ENCODE measurements at regions not wholly inside any gene's neighbourhood (a gene's known extent, or its start where the extent isn't known, plus 50 kb on each side); places are given as distances from the start of the nearest gene placed in this dataset.
A peak's percentile ranks its signal among the peaks of the same experiment; 100 is the strongest.

DNA sequence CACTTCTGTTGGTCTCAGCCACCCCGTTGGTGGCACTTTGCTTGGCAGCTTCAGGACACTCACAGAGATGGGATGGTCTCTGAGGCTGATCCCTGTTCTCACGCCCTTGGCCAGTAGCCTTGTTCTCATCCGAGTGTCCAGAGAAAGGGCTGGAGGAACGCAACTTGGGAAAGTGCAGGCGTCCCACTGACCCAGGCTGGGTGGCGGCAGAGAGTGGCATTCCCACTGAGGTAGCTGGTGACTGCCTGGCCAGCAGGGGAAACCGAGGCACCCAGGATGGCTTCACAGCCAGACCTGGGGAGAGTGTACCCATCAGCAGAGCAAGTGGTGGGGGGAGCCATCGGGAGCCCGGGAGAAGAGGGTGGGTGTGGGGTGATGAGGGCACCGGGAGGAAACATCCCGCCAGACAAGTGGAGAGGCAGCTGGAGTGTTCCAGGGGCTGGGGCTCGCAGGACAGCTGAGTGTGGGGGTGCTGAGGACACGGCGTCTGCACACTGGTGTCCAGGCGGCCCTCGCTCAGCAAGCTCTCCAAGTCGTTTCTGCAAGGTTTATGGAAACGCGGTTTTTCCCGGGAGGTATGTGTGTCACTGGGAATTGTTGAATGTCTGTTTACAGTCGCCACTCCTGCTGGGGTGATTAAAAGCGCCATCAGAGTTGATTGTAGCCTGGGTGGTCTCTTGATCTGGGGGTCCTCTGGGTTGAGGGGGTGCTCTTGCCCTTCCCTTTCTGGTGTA, 97.8 kb downstream of the SIK1 start:
- peaks cover 0 to 14% (median 9%) of the 10 kb centered on the region in 4 experiments; a peak in 6 of 7 replicates for H3K4me1 ChIP-seq (replicated peaks in 1 of 4; ENCODE audit: control insufficient read depth in 3 of 4, insufficient read depth in 4 of 4, low read length in 3 of 4)
- H4K8ac ChIP-seq (ENCODE audit: extremely low read depth, insufficient read depth, low read length), result no peak overlapping the region; the same call in 1 of the 2 replicates
- H3K79me2 ChIP-seq (ENCODE audit: control insufficient read depth in 1 of 2, insufficient read depth in 2 of 2, low read length in 2 of 2), result no peaks in the 10 kb centered on the region
- H3K14ac ChIP-seq (ENCODE audit: insufficient read length), result no peak overlapping the region
- H2BK120ac ChIP-seq (replicated peaks; ENCODE audit: low read depth, low read length), result no peak overlapping the region
- POLR2A ChIA-PET (ENCODE audit: partially characterized antibody), result no interaction called here
- H3K4me2 ChIP-seq (ENCODE audit: insufficient read depth in 1 of 2, low read depth in 2 of 2, low read length in 2 of 2), result no peak overlapping the region
- no peak overlapping the region for H3K4ac ChIP-seq (replicated peaks; ENCODE audit: insufficient read length, low read depth, low read length)
- H3K23ac ChIP-seq (ENCODE audit: insufficient read length), result no peak overlapping the region
- H3K18ac ChIP-seq (ENCODE audit: extremely low read depth, low read length), result no peak overlapping the region
- H3K36me3 ChIP-seq (ENCODE audit: control insufficient read depth in 2 of 4, insufficient read depth in 4 of 4, low read length in 3 of 4), result no peaks in the 10 kb centered on the region
- peaks cover 0 to 2% of the 10 kb centered on the region in 2 experiments for H4K20me1 ChIP-seq (replicated peaks in 1 of 2; ENCODE audit: control insufficient read depth in 1 of 2, insufficient read depth in 2 of 2, low read length in 2 of 2)
- H2AK5ac ChIP-seq (ENCODE audit: low read depth, low read length), result no peak overlapping the region
- H2AFZ ChIP-seq (ENCODE audit: low read length), result no peak overlapping the region
- H3K23me2 ChIP-seq (ENCODE audit: low read depth, low read length), result no peaks in the 10 kb centered on the region
- CTCF ChIA-PET (ENCODE audit: partially characterized antibody), result interaction anchor here (0.6 to 2.9 kb wide), 5 partner anchors 10 to 309 kb away, joined by 3 to 7 read pairs (median 4); no protein-coding TSS in a partner anchor
- H3K9me3 ChIP-seq (ENCODE audit: insufficient read depth in 2 of 2, low read depth in 1 of 2, low read length in 1 of 2), result no peaks in the 10 kb centered on the region
- FAIRE-seq (no peak), DNase-seq (ENCODE audit: low read depth in 1 of 2, low spot score in 2 of 2) (no peak)
- H2BK5ac ChIP-seq (ENCODE audit: low read depth, low read length), result no peak overlapping the region
- no peak overlapping the region for H3K27ac ChIP-seq (ENCODE audit: low read depth, low read length)
- H4K91ac ChIP-seq (replicated peaks; ENCODE audit: insufficient read length, low read length), result no peak overlapping the region
- H3K27me3 ChIP-seq (replicated peaks in 1 of 4; ENCODE audit: control insufficient read depth in 3 of 4, extremely low read depth in 1 of 4, insufficient read depth in 3 of 4, low read length in 3 of 4), result no peaks in the 10 kb centered on the region; a peak in 1 of 7 replicates
- H4K5ac ChIP-seq (ENCODE audit: insufficient read length, low read depth, low read length), result no peak overlapping the region
- H2BK15ac ChIP-seq (ENCODE audit: low read length), result no peak overlapping the region
- 0 out of 2 replicates have a peak overlapping the region, but pooled peaks have one; percentile 27 for H2BK12ac ChIP-seq (ENCODE audit: low read depth, low read length)
- H3K56ac ChIP-seq (replicated peaks; ENCODE audit: insufficient read length, low read depth, low read length), result no peak overlapping the region
- H3K79me1 ChIP-seq (ENCODE audit: low read depth, low read length), result no peaks in the 10 kb centered on the region
- no peak overlapping the region for H2BK20ac ChIP-seq (ENCODE audit: low read length)
- no peak for TF ChIP-seq SIX5 (IDR thresholded peaks at IDR 0.05; ENCODE audit: low read depth, low read length)
- H3K9ac ChIP-seq (replicated peaks in 1 of 4; ENCODE audit: extremely low read depth in 1 of 4, low read depth in 3 of 4, low read length in 3 of 4), result no peak overlapping the region
- H3K4me3 ChIP-seq (ENCODE audit: extremely low read depth in 1 of 4, insufficient read depth in 2 of 4, low read depth in 3 of 4, low read length in 4 of 4), result no peak overlapping the region
- 76% methylated on average over 13 of the region's 22 CpGs; no CpG with 5 or more reads in 1 of the 2 experiments for WGBS, 2 experiments (ENCODE audit: extremely low coverage in 1 of 2, insufficient coverage in 1 of 2, insufficient read length in 1 of 2, insufficient replicate concordance in 2 of 2, low coverage in 1 of 2, low lambda C conversion rate in 2 of 2, missing lambda C conversion rate in 1 of 2)

All from H1 (cell line).